HEK293 (cell line): ENCODE measurements at regions not wholly inside any gene's neighbourhood (a gene's known extent, or its start where the extent isn't known, plus 50 kb on each side); places are given as distances from the start of the nearest gene placed in this dataset.

Source experiments
- SETDB1 ChIP-seq: IDR thresholded peaks from one replicate; pipeline ENCODE4 v1.6.1; 2017; ENCODE audit warnings: mild to moderate bottlenecking, low read length, moderate library complexity, mixed read lengths; ENCODE audit not compliant: insufficient read length
- SP2 ChIP-seq: fragments of 450-650 bp; formaldehyde crosslinking; IDR thresholded peaks from 2 replicates; pipeline ENCODE4 v1.5.1; 2016; ENCODE audit warnings: missing biosample characterization, missing genetic modification characterization
- ZNF138 ChIP-seq: fragments of 450-650 bp; formaldehyde crosslinking; IDR thresholded peaks from 2 replicates; pipeline ENCODE4 v1.5.1; 2016; ENCODE audit warnings: missing biosample characterization, missing genetic modification characterization, borderline replicate concordance
- ZNF449 ChIP-seq: fragments of 450-650 bp; formaldehyde crosslinking; IDR thresholded peaks from 2 replicates; pipeline ENCODE4 v1.5.1; 2017; ENCODE audit warnings: missing biosample characterization, mild to moderate bottlenecking, missing genetic modification characterization, moderate library complexity
- ZNF510 ChIP-seq: fragments of 450-650 bp; formaldehyde crosslinking; IDR thresholded peaks from 2 replicates; pipeline ENCODE4 v1.5.1; 2018; ENCODE audit warnings: mild to moderate bottlenecking, missing genetic modification characterization, missing biosample characterization; ENCODE audit not compliant: insufficient replicate concordance
- TF ChIP-seq, protein P1 (sequence below): fragments of 450-650 bp; formaldehyde crosslinking; IDR thresholded peaks from 2 replicates; pipeline ENCODE4 v1.5.1; 2016; ENCODE audit warnings: missing biosample characterization, missing genetic modification characterization
- TF ChIP-seq, protein P2 (sequence below): fragments of 450-650 bp; formaldehyde crosslinking; IDR thresholded peaks from 2 replicates; pipeline ENCODE4 v1.5.1; 2016; ENCODE audit warnings: missing biosample characterization, missing genetic modification characterization

- TF ChIP-seq, protein P1, sequence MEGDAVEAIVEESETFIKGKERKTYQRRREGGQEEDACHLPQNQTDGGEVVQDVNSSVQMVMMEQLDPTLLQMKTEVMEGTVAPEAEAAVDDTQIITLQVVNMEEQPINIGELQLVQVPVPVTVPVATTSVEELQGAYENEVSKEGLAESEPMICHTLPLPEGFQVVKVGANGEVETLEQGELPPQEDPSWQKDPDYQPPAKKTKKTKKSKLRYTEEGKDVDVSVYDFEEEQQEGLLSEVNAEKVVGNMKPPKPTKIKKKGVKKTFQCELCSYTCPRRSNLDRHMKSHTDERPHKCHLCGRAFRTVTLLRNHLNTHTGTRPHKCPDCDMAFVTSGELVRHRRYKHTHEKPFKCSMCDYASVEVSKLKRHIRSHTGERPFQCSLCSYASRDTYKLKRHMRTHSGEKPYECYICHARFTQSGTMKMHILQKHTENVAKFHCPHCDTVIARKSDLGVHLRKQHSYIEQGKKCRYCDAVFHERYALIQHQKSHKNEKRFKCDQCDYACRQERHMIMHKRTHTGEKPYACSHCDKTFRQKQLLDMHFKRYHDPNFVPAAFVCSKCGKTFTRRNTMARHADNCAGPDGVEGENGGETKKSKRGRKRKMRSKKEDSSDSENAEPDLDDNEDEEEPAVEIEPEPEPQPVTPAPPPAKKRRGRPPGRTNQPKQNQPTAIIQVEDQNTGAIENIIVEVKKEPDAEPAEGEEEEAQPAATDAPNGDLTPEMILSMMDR (tag by site-specific recombination): no peak
- no peak for TF ChIP-seq SETDB1
- no peak for TF ChIP-seq ZNF510
- TF ChIP-seq, protein P2, sequence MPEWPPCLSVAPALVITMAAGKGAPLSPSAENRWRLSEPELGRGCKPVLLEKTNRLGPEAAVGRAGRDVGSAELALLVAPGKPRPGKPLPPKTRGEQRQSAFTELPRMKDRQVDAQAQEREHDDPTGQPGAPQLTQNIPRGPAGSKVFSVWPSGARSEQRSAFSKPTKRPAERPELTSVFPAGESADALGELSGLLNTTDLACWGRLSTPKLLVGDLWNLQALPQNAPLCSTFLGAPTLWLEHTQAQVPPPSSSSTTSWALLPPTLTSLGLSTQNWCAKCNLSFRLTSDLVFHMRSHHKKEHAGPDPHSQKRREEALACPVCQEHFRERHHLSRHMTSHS (tag by site-specific recombination): no peak
- no peak for TF ChIP-seq ZNF449
- TF ChIP-seq SP2 (tag by site-specific recombination): no peak
- no peak for TF ChIP-seq ZNF138 (tag by site-specific recombination)
Observed at GRCh38 chr17:72506773-72507172, 386.0 kb downstream of the SOX9 start.
